HG03342 (cell line): ENCODE measurements at regions not wholly inside any gene's neighbourhood (a gene's known extent, or its start where the extent isn't known, plus 50 kb on each side); places are given as distances from the start of the nearest gene placed in this dataset.
"Not testable (repeated sequence)": the region's sequence is repeated elsewhere in the genome, so short reads cannot be mapped to it uniquely, and the experiment has no call there.

Experiments
- ATAC-seq: cut with Tn5 transposase; IDR thresholded peaks from one replicate; pipeline ENCODE4 v1.9.1; 2021; ENCODE audit warnings: mild to moderate bottlenecking, moderate library complexity; ENCODE audit not compliant: unreplicated experiment

DNA sequence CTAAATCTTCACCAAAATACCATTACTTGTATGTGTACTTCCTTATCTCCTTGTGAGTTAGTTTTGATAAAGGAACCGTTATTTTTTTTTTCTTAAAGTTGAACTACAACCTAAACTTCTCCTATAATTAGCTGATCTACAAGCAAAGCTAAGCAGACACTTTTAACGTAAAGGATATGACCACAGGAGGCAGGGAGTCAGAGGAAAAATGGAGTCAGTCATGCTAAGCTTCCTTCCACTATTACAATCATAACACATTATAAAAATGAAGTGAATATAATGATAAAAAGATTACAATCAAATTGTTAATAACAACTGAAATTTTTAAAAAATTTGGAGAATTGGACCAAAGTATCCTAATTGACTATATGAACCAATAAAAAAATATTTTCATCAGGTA lies 892.6 kb downstream of the KCNT2 start:
- ATAC-seq: no peak

DNA sequence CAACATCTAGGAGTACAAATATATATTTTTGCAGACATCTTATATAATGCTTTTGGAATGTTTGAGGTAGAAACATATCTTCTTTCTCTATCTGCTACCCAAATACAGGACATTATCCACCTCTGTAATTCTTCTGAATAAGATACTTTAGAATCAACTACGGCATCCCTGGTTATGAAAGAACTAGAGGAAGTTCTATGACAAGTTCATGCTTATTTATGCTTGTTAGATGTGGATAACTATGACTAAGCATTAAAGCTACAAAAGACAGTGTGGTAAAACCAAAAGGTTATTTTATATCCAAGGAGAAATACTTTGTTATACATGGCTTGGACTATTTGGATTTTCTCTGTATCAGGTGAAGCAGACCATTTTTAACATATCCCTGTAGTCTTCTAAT lies 894.0 kb downstream of the KCNT2 start:
- no peak for ATAC-seq

DNA sequence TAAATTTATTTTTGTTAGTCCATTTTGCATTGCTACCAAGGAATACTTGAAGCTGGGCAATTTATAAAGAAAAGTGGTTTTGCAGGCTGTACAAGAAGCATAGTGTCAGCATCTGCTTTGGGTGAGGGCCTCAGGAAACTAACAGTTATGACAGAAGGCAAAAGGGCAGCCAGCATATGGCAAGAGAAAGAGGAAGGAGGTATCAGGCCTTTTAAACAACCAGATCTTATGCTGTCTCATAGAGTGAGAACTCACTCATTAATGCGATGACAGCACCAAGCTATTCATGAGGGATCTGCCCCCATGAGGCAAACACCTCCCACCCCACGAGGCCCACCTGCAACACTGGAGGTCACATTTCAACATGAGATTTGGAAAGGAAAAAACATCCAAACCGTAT lies 898.4 kb downstream of the KCNT2 start:
- ATAC-seq: no peak

DNA sequence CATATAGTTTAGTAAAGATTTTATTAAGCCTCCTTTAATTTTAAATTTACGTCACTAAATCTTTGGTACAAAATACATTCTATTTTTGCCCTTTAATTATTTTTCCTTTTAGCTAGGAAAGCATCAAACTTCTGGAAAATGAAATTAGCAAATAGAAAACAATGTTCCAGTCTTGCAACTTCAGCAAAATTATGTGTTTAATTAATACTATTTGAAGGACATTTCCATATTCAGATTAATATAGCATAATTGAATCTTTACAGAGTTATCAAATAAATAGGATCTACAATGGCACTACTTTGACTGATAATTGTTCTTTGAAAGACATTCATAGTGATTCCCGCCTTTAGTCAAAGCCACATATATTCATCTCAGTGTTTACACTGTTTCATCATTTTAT lies 904.2 kb downstream of the KCNT2 start:
- no peak for ATAC-seq

- no peak for ATAC-seq
Measured at GRCh38 chr1:195701149-195701548, 907.1 kb downstream of the KCNT2 start.

DNA sequence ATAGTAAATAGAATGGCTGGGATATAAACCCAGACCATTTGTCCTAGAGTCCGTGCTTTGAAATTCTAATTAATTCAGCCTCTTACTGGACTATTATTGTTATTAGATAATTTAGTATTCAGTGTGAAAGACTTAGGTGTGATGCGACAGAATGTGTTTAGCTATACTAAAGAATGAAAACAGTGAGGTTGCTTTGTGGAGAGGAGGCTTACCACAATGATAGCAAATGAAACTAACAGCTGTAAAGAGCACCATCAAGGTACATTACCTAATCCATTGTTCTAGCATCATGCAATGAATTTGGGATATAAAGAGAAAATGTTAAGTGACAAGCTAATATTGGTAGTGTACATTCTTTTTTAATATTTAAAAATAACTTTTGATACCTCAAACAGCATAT lies 911.1 kb downstream of the KCNT2 start:
- ATAC-seq: peak; percentile 99

- ATAC-seq: no peak
Measured at GRCh38 chr1:195686764-195687163, 921.5 kb downstream of the KCNT2 start.

DNA sequence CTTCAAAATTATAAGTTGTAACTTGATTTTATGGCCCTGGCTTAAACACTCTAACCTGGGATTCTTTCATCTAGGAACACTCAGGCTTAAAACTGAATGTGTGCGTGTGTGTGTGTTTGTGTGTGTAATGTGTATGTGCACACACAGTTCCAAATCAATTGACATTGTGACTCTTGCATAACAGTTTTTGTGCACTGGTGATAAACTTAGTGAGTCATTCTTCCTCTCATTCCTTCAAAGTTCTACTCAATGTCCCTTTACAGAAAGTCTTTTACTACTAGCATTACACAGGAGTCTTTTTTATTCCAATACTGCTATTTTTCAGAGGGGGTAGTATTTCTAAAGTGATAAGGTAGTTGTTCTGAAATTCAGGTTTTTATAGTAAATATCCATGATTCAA lies 943.6 kb downstream of the KCNT2 start:
- no peak for ATAC-seq

- ATAC-seq: no peak
Measured at GRCh38 chr1:195663549-195664280, 944.5 kb downstream of the KCNT2 start.

- ATAC-seq: no peak
Measured at GRCh38 chr1:195656780-195657179, 951.5 kb downstream of the KCNT2 start.

DNA sequence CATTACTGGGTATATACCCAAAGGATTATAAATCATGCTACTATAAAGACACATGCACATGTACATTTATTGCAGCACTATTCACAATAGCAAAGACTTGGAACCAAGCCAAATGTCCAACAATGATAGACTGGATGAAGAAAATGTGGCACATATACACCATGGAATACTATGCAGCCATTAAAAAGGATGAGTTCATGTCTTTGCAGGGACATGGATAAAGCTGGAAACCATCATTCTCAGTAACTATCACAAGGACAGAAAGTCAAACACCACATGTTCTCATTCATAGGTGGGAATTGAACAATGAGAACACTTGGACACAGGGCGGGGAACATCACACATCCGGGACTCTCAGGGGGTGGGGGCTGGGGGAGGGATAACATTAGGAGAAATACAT lies 959.4 kb downstream of the KCNT2 start:
- ATAC-seq: not testable (repeated sequence)

- no peak for ATAC-seq
Measured at GRCh38 chr1:195637539-195637938, 970.7 kb downstream of the KCNT2 start.

GRCh38 chr1:195618287-195618686 lies 990.0 kb downstream of the KCNT2 start:
- ATAC-seq: no peak

- ATAC-seq: no peak
Measured at GRCh38 chr1:195617106-195617505, 991.1 kb downstream of the KCNT2 start.

DNA sequence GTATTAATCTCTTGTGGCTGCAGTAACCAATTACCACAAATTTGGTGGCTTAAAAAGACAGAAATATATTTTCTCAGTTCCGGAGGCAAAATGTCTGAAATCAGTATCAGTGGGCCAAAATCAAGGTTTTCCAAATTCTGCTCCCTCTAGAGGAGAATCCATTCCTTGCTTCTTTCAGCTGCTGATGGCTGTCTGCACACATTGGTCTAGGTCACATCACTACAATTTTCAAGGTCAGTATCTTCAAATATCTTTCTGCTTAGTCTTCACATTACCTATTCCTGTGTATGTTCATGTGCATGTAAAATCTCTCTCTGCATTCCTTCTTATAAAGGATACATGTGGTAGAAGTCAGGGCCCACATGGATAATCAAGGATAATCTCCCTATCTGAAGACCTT lies 999.4 kb downstream of the KCNT2 start:
- no peak for ATAC-seq

DNA sequence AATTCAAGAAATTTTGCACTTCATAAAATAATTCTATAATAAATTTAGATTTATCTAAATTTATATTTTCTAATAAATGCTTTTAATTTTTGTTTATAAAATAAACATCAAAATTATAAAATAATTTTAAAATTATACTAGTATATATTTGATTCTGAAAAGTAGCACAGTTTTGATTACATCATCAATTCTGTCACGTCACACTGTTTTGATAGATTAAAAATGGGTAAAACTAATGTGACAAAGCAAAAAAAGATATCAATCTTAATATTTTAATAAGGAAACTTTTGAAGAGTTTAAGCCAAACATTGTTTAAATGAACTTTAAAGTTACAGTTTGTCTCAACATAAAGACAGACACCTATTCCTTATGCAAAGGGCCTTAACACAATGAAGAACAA lies 1001.8 kb downstream of the KCNT2 start:
- no peak for ATAC-seq

- ATAC-seq: no peak
Measured at GRCh38 chr1:195604287-195604686, 1004.0 kb downstream of the KCNT2 start.

DNA sequence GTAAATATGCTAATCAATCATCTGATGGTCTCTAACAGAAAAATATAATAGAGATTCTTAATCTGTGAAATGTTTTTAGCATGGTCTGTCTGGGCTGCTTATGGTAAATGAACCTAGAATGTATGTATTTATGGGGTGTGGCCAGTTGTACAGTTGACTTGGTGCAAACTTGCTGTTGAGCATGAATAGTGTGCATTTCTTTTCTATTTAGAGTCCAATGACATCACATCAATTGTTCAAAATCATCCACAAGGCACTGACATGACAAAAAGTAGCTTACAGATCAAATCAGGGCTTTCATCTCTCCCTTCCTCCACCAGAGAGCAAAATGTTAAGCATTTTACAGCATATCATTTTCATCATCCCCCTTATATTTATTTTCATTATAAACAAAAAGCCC lies 1010.3 kb downstream of the KCNT2 start:
- no peak for ATAC-seq

DNA sequence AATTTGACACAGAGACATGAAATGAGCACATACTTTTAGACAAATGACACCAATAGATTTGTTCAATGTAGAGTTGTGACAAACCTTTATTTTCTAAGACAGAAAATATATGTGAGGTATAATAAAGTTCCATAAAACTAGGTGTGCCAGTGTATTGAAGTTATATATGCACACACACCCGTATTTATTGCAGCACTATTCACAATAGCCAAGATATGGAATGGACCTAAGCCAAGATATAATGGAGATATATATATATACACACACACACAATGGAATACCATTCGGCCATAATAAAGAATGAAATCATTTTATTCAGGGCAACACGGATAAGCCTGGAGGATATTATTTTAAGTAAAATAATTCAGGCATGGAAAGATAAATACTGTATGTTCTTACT lies 1013.5 kb downstream of the KCNT2 start:
- ATAC-seq: no peak

DNA sequence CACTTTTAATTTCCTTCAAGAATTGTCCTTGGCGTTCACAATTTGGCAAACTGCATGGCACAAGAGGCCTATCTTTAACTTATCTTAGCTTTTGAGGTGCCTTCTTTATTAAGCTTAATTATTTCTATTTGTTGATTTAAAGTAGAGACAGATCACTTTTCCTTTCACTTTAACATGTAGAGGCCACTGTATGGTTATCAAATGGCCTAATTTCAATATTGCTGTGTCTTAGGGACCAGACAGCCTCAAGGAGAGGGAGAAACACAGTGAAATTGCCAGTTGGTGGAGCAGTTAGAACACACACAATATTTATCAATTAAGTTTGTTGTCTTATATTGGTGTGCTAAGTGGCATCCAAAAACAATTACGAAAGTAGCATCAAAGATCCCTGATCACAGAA lies 1013.9 kb downstream of the KCNT2 start:
- no peak for ATAC-seq

DNA sequence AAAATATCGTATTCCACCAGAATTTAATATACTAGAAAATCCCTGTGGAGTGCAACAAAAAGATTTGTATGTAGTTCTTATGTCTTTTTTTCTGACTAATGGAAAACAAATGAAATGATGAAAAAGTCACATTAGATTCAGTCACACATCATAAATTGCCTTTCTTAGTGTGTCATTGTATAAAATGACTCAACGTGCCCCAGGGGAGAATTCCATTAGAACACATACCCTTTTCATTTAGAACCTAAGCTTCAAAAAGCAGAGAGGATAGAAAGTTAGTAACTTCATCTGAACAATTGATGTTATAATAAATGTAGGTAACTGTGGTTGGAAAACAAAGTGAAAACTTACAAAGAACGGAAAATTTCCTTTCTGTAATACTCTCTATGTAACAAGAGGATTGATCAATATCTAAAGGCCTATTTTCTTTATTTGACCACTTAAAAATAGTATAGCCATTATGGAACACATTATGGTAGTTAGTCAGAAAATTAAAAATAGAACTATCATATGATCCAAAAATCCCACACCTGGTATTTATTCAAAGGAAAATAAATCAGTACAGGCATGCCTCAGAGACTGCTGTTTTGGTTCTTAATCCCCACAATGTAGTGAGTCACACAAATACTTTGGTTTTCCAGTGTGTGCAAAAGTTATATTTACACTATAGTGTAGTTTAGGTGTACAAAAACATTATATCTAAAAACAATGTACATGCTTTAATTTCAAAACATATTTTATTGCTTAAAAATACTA lies 1016.1 kb downstream of the KCNT2 start:
- no peak for ATAC-seq

- ATAC-seq: no peak
Measured at GRCh38 chr1:195590649-195591048, 1017.6 kb downstream of the KCNT2 start.
